Medulla oblongata (tissue), 1 donor: ENCODE measurements at regions not wholly inside any gene's neighbourhood (a gene's known extent, or its start where the extent isn't known, plus 50 kb on each side); places are given as distances from the start of the nearest gene placed in this dataset.
"Not testable (repeated sequence)": the region's sequence is repeated elsewhere in the genome, so short reads cannot be mapped to it uniquely, and the experiment has no call there.

Experiments used
- DNase-seq: peaks from one replicate; pipeline ENCODE4 v3.0.0-alpha.2; 2015; ENCODE audit errors: extremely low spot score

- DNase-seq: no peak
These were observed 1239.3 kb upstream of the FAM98A start for GRCh38 chr2:34838408-34838807.

DNA sequence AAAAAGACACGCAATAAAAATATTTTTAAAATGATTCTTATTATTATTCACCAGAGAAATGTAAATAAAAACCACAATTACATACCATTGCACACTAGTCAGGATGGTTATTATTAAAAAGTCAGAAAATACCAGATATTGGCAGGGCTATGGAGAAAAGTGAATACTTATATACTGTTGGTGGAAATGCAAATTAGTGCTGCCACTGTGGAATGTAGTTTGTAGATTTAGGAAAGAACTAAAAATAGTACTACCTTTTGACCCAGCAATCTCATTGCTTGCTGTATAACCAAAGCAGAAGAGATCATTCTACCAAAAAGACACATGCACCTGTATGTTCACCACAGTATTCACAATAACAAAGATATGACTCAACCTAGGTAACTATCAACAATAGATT, 1237.3 kb upstream of the FAM98A start:
- DNase-seq: no peak

DNA sequence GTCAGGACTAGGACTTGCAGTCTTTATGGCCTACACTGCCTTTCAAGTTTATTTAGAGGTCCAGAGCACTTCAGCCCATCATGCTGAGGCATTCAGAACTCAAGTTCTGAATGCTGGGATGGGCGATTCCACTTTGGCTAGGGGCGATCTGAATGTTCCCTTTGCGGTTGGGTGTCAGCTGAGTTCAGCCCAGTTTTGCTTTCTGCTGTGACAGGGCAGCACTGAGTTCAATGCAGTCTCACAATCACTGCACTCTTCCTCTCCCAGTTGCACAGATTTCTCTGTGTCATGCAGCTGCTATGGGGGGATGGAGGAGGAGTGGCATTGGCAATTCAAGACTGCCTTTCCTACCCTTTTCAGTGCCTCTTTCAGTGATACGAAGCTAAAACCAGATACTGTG, 1232.0 kb upstream of the FAM98A start:
- peak; percentile 83 for DNase-seq

GRCh38 chr2:34828481-34828880, 1229.4 kb upstream of the FAM98A start:
- no peak for DNase-seq

- no peak for DNase-seq
These were observed 1228.3 kb upstream of the FAM98A start for GRCh38 chr2:34827398-34827797.

- no peak for DNase-seq
These were observed 1226.6 kb upstream of the FAM98A start for GRCh38 chr2:34825686-34826085.

- no peak for DNase-seq
These were observed 1223.5 kb upstream of the FAM98A start for GRCh38 chr2:34822616-34823015.

GRCh38 chr2:34815052-34815741, 1216.1 kb upstream of the FAM98A start:
- DNase-seq: no peak

- DNase-seq: no peak
These were observed 1211.4 kb upstream of the FAM98A start for GRCh38 chr2:34810456-34810855.

DNA sequence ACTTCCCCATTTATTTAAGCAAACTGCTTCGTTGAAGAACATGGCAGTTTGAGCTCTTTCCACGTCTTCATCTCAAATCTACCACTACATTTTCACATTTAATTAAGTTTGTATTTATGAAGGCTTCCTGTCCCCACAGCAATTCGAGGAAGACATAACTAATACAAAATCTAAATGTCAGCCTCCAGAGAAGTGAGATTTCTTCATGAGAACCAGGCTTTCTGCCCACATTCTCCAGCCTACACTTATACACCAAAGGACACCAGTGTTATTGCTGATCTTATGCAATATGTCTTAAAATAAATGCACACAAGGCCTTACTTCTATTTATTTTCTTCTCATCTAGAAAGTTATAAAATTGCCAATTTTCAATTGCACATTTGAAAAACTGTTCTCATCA, 1209.3 kb upstream of the FAM98A start:
- DNase-seq: no peak

DNA sequence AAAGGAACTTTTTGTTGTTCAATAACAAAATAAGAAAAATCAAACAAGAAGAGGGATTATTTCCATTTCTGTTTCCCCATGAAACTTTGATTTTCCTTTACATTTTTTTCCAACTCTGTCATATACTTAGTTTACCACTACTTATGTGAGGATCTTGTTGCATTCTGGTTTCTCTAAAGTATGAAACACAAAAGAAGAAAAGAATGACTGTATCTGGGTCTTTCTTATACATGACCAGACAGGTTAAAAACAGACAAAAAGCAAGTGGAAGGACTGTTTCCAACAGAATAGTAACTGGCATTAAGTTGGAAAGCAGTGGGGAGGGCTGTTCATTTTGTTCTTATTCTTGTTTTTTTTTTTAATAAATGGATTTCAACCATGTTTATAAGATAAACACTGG, 1207.8 kb upstream of the FAM98A start:
- no peak for DNase-seq

- no peak for DNase-seq
These were observed 1207.3 kb upstream of the FAM98A start for GRCh38 chr2:34806396-34806795.

- DNase-seq: peak; percentile 27
These were observed 1200.5 kb upstream of the FAM98A start for GRCh38 chr2:34799556-34799955.

DNA sequence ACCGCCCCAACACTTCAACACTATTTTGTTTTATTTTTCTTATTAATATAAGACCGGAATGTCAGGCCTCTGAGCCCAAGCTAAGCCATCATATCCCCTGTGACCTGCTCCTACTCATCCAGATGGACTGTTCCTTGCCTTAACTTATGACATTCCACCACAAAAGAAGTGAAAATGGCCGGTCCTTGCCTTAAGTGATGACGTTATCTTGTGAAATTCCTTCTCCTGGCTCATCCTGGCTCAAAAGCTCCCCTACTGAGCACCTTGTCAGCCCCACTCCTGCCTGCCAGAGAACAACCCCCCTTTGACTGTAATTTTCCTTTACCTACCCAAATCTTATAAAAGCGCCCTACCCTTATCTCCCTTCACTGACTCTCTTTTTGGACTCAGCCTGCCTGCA, 1196.5 kb upstream of the FAM98A start:
- DNase-seq: not testable (repeated sequence)

DNA sequence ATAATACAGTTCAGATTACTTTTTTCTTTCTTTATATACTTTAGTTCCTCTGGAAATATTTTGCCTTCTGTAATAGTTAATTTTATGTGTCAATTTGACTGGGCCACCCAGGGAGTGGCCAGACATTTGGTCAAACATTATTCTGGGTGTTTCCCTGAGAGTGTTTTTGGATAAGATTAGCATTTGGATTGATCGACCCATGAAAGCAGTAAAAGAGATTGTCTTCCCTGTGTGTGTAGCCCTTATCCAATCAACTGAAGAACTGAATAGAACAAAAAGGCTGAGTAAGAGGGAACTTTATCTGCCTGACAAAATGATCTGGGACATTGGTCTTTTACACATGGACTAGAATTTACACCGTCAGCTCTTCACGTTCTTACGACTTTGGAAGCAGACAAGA, 1190.1 kb upstream of the FAM98A start:
- no peak for DNase-seq

DNA sequence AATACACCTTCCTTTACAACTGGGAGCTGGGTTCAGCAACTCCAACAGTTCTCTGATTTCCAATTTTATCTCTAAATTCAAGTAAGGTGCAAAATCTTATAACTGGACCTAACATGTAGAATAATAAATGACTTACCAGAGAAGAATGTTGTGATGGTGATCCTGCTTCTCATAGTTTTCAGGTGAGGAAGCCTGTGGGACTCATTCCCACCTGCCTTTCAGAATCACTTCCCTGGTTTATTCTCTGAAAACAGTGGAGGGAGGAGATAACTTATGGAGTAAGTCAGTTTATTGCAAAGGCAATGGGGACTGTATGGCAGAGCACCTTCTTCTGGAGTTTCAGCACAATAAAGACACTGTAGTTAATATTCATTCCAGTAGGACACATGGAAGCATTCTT, 1188.2 kb upstream of the FAM98A start:
- DNase-seq: no peak

GRCh38 chr2:34785206-34785785, 1186.2 kb upstream of the FAM98A start:
- DNase-seq: peak; percentile 44

- DNase-seq: no peak
These were observed 1185.6 kb upstream of the FAM98A start for GRCh38 chr2:34784701-34785100.

GRCh38 chr2:34750742-34751141, 1151.6 kb upstream of the FAM98A start:
- not testable (repeated sequence) for DNase-seq

- no peak for DNase-seq
These were observed 1148.5 kb upstream of the FAM98A start for GRCh38 chr2:34747643-34748042.

DNA sequence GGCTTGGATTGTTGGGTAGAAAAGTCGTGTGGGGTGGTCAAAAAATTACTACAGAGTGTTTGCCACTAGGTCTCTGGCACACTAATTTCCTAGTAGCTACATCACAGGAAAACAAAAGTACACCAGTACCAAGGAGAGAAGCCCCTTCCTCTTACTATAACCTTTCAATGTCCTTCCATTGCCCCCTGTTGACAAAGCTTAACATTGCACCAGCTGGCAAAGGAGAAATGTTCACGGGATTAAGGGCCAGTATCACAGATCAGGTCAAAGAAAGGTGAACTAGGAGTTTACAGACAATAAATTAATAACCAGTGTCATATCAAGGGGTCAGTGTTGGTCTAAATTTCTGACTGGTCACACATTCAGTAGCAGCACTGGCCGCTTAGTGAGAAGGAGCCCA, 1139.6 kb upstream of the FAM98A start:
- no peak for DNase-seq

DNA sequence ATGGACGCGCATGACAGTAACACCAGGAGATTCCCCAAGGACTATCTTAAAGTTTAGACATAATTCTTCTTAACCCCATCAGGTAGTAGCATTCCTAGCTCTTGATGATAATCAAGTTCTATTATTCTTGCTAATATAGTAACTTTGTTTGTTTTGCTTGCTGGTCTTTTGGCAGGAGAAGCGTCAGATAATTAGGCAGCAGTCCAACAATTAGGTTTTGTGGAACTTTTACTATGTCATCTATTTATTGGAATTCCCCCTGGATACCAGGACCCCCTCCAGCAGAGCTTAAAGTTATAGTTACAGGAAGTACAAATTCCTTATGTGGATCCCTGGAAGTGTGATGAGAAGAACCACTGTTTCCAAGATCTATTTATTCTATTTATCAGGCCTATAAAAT, 1138.0 kb upstream of the FAM98A start:
- no peak for DNase-seq

DNA sequence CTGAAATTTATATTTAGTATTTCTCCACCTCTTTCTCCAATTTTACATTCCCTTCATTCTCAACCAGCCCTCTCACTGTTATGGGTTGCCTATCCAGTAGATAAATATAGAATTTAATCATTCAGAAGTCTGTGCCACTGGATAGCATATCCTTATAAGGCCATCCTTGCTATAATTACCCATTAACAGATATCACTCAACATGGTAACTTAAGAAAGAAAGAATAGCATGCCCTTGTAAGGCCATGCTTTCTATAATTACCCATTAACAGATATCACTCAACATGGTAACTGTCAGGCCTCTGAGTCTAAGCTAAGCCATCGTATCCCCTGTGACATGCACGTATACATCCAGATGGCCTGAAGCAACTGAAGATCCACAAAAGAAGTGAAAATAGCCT, 1137.4 kb upstream of the FAM98A start:
- no peak for DNase-seq

DNA sequence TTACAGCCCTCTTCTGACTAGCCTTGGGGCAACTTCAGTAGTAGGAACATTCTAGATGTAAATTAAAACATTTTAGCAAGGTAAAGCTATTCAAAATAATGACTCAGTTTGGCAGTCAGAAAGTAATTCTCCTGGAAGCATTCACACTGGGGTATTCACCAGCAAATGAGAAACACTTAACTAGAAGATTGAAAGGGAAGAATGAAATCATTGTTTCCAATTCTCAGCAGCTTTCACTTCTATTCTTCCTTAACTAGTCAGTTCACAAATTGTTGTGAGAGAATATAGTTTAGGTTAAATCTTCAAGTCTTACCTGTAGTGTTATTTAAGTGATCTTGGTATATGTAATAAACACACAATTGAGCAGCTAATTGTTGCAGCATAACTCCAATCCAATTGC, 1135.6 kb upstream of the FAM98A start:
- DNase-seq: peak; percentile 26
